Hepatocyte (in vitro differentiated cells): ENCODE measurements at regions not wholly inside any gene's neighbourhood (a gene's known extent, or its start where the extent isn't known, plus 50 kb on each side); places are given as distances from the start of the nearest gene placed in this dataset.

Source experiments
- DNase-seq: peaks from one replicate; pipeline ENCODE4 v3.0.0-alpha.2; 2016; ENCODE audit warnings: low spot score
- H2AFZ ChIP-seq: fragments of 200-600 bp; sonication (generic); 2 replicates; pipeline ENCODE4 v1.6.0; 2016; ENCODE audit warnings: antibody characterized with exemption, mild to moderate bottlenecking
- H3K27ac ChIP-seq: fragments of 200-600 bp; sonication (generic); 2 replicates; pipeline ENCODE4 v1.5.1; 2016; ENCODE audit warnings: mild to moderate bottlenecking
- H3K27me3 ChIP-seq: fragments of 200-600 bp; sonication (generic); 2 replicates; pipeline ENCODE4 v1.6.1; 2016
- H3K36me3 ChIP-seq: fragments of 200-600 bp; sonication (generic); replicated peaks from 2 replicates; pipeline ENCODE4 v1.5.1; 2016; ENCODE audit warnings: low read depth; ENCODE audit not compliant: insufficient read depth
- H3K4me1 ChIP-seq: fragments of 200-600 bp; sonication (generic); 2 replicates; pipeline ENCODE4 v1.5.1; 2016; ENCODE audit warnings: mild to moderate bottlenecking, moderate library complexity; ENCODE audit not compliant: insufficient read depth
- H3K4me2 ChIP-seq: fragments of 200-600 bp; sonication (generic); 2 replicates; pipeline ENCODE4 v1.6.0; 2016
- H3K4me3 ChIP-seq: fragments of 200-600 bp; sonication (generic); 2 replicates; pipeline ENCODE4 v1.5.1; 2016; ENCODE audit warnings: mild to moderate bottlenecking
- H3K79me2 ChIP-seq: fragments of 200-600 bp; sonication (generic); 2 replicates; pipeline ENCODE4 v1.6.0; 2017; ENCODE audit warnings: mild to moderate bottlenecking
- H3K9me2 ChIP-seq: fragments of 200-600 bp; sonication (generic); replicated peaks from 2 replicates; pipeline ENCODE4 v1.6.0; 2017; ENCODE audit warnings: mild to moderate bottlenecking; ENCODE audit not compliant: insufficient read depth
- H3K9me3 ChIP-seq: fragments of 200-600 bp; sonication (generic); 2 replicates; pipeline ENCODE4 v1.5.1; 2016; ENCODE audit warnings: low read depth, mild to moderate bottlenecking
- H4K20me1 ChIP-seq: fragments of 200-600 bp; sonication (generic); 2 replicates; pipeline ENCODE4 v1.6.0; 2016; ENCODE audit warnings: mild to moderate bottlenecking; ENCODE audit not compliant: insufficient read depth, poor library complexity, severe bottlenecking
- EZH2 ChIP-seq: fragments of 200-600 bp; sonication (generic); IDR thresholded peaks from 2 replicates; pipeline ENCODE4 v1.6.1; 2016; ENCODE audit warnings: antibody characterized with exemption, mild to moderate bottlenecking, borderline replicate concordance
- EZH2phosphoT487 ChIP-seq: fragments of 200-600 bp; sonication (generic); IDR thresholded peaks from one replicate; pipeline ENCODE4 v1.6.1; 2018; ENCODE audit warnings: antibody characterized with exemption, mild to moderate bottlenecking, low read depth, moderate library complexity; ENCODE audit not compliant: unreplicated experiment, severe bottlenecking
- WGBS: methylation state at CpG from one replicate; pipeline ENCODE4 v1.1.6; 2016; ENCODE audit warnings: low lambda C conversion rate; ENCODE audit errors: missing lambda C conversion rate; 5-methylcytosine and 5-hydroxymethylcytosine counted together
- TF ChIP-seq, protein P1 (sequence below): fragments of 200-600 bp; sonication (generic); IDR thresholded peaks from 2 replicates; pipeline ENCODE4 v1.5.1; 2016; ENCODE audit warnings: antibody characterized with exemption, mild to moderate bottlenecking; ENCODE audit not compliant: poor library complexity

DNA sequence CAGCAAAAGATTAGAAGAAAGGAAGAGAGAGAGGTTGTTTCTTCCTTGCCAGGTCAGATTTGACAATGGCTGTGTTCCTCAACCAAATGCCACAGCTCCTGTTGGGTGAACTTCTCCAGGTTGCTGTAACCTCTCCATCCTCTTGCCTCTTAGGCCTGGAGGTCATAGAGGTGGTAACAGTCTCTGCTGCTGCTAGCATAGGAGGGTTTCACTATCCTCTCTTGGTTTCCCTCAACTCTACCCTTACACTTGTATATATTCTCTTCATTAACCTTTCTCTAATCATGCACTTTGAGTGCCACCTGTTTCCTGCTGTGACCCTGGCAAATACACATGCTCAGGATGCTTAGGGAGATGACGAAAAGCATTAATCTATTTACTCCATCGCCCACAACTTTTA, 67.7 kb upstream of the HIF1A start:
- Histone ChIP-seq H3K27ac (no peak overlapping the region), H3K4me1 (no peaks in the 10 kb centered on the region), H3K36me3 (no peaks in the 10 kb centered on the region), H3K9me2 (no peaks in the 10 kb centered on the region), H3K9me3 (no peaks in the 10 kb centered on the region), H4K20me1 (no peaks in the 10 kb centered on the region), H3K4me2 (no peak overlapping the region), H3K4me3 (no peak overlapping the region), H3K79me2 (no peaks in the 10 kb centered on the region), H3K27me3 (no peaks in the 10 kb centered on the region), H2AFZ (no peak overlapping the region)
- 88% methylated on average over 2 of the region's 2 CpGs for WGBS
- no peak for DNase-seq
- TF ChIP-seq EZH2phosphoT487 (no peak), EZH2 (no peak)
- TF ChIP-seq, protein P1, sequence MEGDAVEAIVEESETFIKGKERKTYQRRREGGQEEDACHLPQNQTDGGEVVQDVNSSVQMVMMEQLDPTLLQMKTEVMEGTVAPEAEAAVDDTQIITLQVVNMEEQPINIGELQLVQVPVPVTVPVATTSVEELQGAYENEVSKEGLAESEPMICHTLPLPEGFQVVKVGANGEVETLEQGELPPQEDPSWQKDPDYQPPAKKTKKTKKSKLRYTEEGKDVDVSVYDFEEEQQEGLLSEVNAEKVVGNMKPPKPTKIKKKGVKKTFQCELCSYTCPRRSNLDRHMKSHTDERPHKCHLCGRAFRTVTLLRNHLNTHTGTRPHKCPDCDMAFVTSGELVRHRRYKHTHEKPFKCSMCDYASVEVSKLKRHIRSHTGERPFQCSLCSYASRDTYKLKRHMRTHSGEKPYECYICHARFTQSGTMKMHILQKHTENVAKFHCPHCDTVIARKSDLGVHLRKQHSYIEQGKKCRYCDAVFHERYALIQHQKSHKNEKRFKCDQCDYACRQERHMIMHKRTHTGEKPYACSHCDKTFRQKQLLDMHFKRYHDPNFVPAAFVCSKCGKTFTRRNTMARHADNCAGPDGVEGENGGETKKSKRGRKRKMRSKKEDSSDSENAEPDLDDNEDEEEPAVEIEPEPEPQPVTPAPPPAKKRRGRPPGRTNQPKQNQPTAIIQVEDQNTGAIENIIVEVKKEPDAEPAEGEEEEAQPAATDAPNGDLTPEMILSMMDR: no peak

DNA sequence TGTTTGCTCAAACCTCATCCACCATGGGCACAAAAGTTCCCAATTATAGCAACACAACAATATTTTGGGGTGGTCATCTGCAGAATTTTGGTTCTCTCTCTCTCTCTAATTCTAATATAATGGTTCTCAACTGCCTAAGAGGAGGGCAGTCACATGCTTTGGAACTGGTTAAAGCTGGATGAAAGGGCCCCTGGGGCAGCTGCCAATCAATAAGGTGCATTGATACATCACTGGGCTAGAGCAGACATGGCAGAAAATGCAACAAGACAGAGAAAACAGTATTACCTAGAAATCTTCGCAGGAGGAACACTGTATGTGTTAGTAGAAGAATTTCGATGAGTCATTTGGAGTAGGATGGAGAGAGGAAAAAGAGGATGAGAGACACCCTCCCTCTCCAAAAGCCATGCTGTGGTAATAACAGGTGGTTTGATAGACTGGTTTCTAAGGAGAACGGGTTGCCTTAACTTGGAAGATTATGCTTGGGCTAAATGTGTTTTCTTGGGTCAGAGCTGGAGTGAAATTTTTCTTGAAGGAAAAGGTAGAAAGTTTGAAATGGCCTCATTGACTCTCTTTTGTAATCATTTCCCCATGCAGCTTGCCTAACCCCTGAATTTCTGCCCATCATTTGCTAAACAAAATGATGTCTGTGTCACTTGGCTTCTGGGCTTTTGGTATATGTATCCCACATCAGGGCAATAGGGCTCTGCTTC, 67.1 kb upstream of the HIF1A start:
- no peak for DNase-seq
- 90% methylated on average over 3 of the region's 3 CpGs for WGBS
- H4K20me1 ChIP-seq: no peaks in the 10 kb centered on the region

DNA sequence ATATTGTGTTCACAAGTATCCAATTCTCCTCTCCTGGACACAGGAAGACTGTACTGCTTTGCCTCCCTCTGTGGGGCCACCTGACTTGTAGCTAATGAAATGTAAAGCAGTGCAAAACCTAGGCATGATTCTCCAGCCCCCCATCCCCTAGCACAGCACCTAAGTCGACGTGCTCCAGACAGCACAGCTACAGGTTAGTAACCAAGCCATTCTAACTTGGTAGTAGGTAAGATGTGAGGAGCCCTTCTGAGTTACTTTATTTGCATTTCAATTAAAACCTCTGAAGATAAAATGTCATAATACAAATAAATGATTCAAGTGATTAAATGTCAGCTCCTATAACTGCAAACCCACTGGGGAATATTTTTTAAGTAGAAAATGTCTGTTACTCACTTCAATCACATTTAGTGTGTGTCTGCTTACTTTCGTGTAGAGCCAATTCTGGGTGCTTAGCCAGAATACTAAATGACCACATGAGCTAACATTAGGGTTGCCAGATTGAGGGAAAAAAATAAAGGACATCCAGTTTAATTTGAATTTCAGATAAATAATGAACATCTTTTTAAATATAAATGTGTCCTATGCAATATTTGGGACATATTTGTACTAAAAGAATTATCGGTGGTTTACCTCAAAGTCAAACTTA, 64.8 kb upstream of the HIF1A start:
- Histone ChIP-seq H3K4me2 (no peak overlapping the region), H3K27me3 (no peaks in the 10 kb centered on the region), H4K20me1 (no peaks in the 10 kb centered on the region), H3K4me1 (no peaks in the 10 kb centered on the region), H3K9me3 (no peaks in the 10 kb centered on the region), H3K79me2 (no peaks in the 10 kb centered on the region), H3K27ac (no peak overlapping the region), H3K4me3 (no peak overlapping the region), H2AFZ (no peak overlapping the region), H3K36me3 (no peaks in the 10 kb centered on the region), H3K9me2 (no peaks in the 10 kb centered on the region)
- 62% methylated on average over 4 of the region's 4 CpGs for WGBS
- no peak for DNase-seq
- no peak for TF ChIP-seq EZH2
- TF ChIP-seq, protein P1: no peak
- no peak for TF ChIP-seq EZH2phosphoT487

More for the DNA sequence above, 67.1 kb upstream of the HIF1A start:
- Histone ChIP-seq H3K9me2 (no peaks in the 10 kb centered on the region), H3K4me1 (no peaks in the 10 kb centered on the region), H3K9me3 (no peaks in the 10 kb centered on the region), H3K27me3 (no peaks in the 10 kb centered on the region), H3K4me2 (no peak overlapping the region), H2AFZ (no peak overlapping the region), H3K27ac (no peak overlapping the region), H3K36me3 (no peaks in the 10 kb centered on the region), H3K4me3 (no peak overlapping the region), H3K79me2 (no peaks in the 10 kb centered on the region)
- TF ChIP-seq EZH2phosphoT487 (no peak), EZH2 (no peak)
- TF ChIP-seq, protein P1: no peak
